T-helper 2 cell treated with Interferon-gamma antibody and Interleukin-4, amounts not matched to agents 100 ng/mL and 5 ng/mL, for 36 hours (primary cell): ENCODE measurements at regions not wholly inside any gene's neighbourhood (a gene's known extent, or its start where the extent isn't known, plus 50 kb on each side); places are given as distances from the start of the nearest gene placed in this dataset.
"Not testable (repeated sequence)": the region's sequence is repeated elsewhere in the genome, so short reads cannot be mapped to it uniquely, and the experiment has no call there.

ENCODE experiments used
- intact Hi-C: fragments of 100-400 bp; cut with micrococcal nuclease; formaldehyde crosslinking; loops from one replicate; pipeline ENCODE4 v1.15.1; 2023

GRCh38 chr2:145909175-145909755, 1389.3 kb upstream of the ZEB2 start:
- intact Hi-C loops = no loop called here

- intact Hi-C loops = no loop called here
Observed at GRCh38 chr2:145906354-145906753, 1386.4 kb upstream of the ZEB2 start.

GRCh38 chr2:145905371-145905770, 1385.5 kb upstream of the ZEB2 start:
- intact Hi-C loops = no loop called here

- intact Hi-C loops = no loop called here
Observed at GRCh38 chr2:145897151-145897550, 1377.2 kb upstream of the ZEB2 start.

GRCh38 chr2:145887915-145888314, 1368.0 kb upstream of the ZEB2 start:
- intact Hi-C loops = no loop called here

- intact Hi-C loops = not testable (repeated sequence)
Observed at GRCh38 chr2:145880997-145881396, 1361.1 kb upstream of the ZEB2 start.

GRCh38 chr2:145875016-145875415, 1355.1 kb upstream of the ZEB2 start:
- intact Hi-C loops = no loop called here

GRCh38 chr2:145874466-145874865, 1354.5 kb upstream of the ZEB2 start:
- intact Hi-C loops = no loop called here

- intact Hi-C loops = no loop called here
Observed at GRCh38 chr2:145864501-145864900, 1344.6 kb upstream of the ZEB2 start.

- intact Hi-C loops = no loop called here
Observed at GRCh38 chr2:145861940-145862339, 1342.0 kb upstream of the ZEB2 start.

GRCh38 chr2:145860083-145860482, 1340.2 kb upstream of the ZEB2 start:
- intact Hi-C loops = no loop called here

GRCh38 chr2:145855142-145855541, 1335.2 kb upstream of the ZEB2 start:
- intact Hi-C loops = no loop called here

- intact Hi-C loops = no loop called here
Observed at GRCh38 chr2:145854039-145854755, 1334.3 kb upstream of the ZEB2 start.

GRCh38 chr2:145851730-145852129, 1331.8 kb upstream of the ZEB2 start:
- intact Hi-C loops = no loop called here

- intact Hi-C loops = no loop called here
Observed at GRCh38 chr2:145849466-145849865, 1329.5 kb upstream of the ZEB2 start.

- intact Hi-C loops = no loop called here
Observed at GRCh38 chr2:145846982-145847381, 1327.1 kb upstream of the ZEB2 start.

GRCh38 chr2:145845923-145846322, 1326.0 kb upstream of the ZEB2 start:
- intact Hi-C loops = no loop called here

- intact Hi-C loops = no loop called here
Observed at GRCh38 chr2:145845207-145845894, 1325.4 kb upstream of the ZEB2 start.

GRCh38 chr2:145841973-145842372, 1322.1 kb upstream of the ZEB2 start:
- intact Hi-C loops = no loop called here

GRCh38 chr2:145836986-145837385, 1317.1 kb upstream of the ZEB2 start:
- intact Hi-C loops = no loop called here

GRCh38 chr2:145835665-145836064, 1315.7 kb upstream of the ZEB2 start:
- intact Hi-C loops = no loop called here

GRCh38 chr2:145832681-145833080, 1312.8 kb upstream of the ZEB2 start:
- intact Hi-C loops = no loop called here

GRCh38 chr2:145829931-145830330, 1310.0 kb upstream of the ZEB2 start:
- intact Hi-C loops = no loop called here
